ENCODE measurements at regions not wholly inside any gene's neighbourhood (a gene's known extent, or its start where the extent isn't known, plus 50 kb on each side); places are given as distances from the start of the nearest gene placed in this dataset.

DNA sequence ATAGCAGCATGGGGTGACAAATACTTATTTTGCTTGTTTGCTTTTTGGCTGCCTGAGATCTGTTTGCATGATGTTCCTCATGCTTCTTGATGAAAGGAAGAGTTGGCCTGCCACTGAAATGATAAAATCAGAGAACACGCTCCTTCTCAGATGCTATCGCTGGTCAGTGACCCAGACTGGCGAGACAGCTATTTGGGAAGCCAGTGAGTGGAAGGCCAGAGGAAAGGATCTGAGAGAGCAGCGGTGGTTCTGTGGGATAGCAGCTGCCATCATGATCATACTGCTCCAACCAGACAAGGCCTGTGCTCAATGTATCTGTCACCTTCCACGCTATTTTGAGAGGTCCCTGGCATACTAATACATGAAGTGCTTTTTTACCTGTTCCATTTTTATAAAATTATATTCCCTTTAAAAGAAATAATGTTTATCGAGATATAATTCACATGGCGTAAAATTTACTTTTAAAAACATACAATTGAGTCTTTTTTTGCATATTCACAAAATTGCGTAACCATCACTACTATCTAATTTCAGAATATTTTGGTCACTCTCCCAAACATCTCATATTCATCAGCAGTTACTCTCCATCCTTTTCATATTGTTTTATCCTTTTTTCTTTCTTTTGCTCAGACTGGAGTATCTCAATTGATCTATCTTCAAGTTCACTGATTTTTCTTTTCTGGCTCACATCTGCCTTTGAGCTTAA, 695.1 kb downstream of the TNS3 start:
- TF ChIP-seq, protein P1, sequence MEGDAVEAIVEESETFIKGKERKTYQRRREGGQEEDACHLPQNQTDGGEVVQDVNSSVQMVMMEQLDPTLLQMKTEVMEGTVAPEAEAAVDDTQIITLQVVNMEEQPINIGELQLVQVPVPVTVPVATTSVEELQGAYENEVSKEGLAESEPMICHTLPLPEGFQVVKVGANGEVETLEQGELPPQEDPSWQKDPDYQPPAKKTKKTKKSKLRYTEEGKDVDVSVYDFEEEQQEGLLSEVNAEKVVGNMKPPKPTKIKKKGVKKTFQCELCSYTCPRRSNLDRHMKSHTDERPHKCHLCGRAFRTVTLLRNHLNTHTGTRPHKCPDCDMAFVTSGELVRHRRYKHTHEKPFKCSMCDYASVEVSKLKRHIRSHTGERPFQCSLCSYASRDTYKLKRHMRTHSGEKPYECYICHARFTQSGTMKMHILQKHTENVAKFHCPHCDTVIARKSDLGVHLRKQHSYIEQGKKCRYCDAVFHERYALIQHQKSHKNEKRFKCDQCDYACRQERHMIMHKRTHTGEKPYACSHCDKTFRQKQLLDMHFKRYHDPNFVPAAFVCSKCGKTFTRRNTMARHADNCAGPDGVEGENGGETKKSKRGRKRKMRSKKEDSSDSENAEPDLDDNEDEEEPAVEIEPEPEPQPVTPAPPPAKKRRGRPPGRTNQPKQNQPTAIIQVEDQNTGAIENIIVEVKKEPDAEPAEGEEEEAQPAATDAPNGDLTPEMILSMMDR (IDR thresholded peaks at IDR 0.05; ENCODE audit: low read depth, low read length): no peak

DNA sequence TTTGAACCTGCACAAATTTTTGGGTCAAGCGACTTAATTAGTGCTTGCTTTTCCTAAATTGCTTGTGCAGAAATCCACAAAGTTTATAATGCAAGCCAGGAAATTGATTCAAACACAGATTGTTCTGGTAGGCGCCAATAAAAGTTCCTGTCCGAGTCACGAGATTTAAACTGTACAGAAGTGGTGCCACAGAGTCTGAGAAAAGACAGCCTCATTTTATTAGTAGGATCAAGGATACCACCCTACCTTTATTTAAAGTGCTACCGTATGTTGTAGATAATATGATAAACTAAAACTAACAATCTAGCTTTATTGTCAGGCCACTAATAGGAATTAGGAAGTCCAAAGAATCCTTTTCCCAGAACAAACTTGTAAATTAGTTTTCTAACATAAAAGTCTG, 696.7 kb downstream of the TNS3 start:
- no peak overlapping the region for H3K4me3 ChIP-seq (ENCODE audit: low read depth, low read length)
- TF ChIP-seq, protein P1 (IDR thresholded peaks at IDR 0.05; ENCODE audit: low read depth, low read length): no peak

More for the DNA sequence above, 695.1 kb downstream of the TNS3 start:
- H3K4me3 ChIP-seq (ENCODE audit: low read depth, low read length): no peak overlapping the region

DNA sequence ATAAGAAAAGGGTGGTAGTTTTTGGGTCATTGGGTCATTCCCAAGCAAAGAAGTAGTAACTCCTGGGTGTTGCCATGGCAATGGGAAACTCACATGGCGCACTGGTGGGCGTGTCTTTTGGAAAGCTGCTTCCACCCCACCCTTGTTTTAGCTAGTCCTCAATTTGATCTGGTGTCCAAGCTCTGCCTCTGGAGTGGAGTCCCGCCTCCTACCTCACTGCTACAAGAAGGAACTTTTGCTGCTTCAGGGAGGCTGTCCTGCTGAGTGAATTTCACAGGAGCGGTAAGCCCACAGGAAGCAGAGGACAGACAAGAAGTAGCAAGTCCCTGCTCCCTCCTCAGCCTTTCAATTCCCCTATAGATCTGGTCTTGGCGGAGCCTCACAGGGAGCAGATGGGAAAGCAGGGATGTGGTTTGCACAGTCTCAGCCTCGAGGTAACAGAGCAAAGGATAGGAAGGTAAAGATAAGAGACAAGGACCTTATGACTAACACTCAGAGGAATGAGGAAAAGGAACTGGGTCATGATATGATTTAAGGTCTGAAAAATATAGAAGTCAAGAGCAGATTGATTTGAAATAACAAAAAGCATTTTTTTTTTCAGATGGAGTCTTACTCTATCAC, 700.3 kb downstream of the TNS3 start:
- TF ChIP-seq, protein P1 (IDR thresholded peaks at IDR 0.05; ENCODE audit: low read depth, low read length): no peak

DNA sequence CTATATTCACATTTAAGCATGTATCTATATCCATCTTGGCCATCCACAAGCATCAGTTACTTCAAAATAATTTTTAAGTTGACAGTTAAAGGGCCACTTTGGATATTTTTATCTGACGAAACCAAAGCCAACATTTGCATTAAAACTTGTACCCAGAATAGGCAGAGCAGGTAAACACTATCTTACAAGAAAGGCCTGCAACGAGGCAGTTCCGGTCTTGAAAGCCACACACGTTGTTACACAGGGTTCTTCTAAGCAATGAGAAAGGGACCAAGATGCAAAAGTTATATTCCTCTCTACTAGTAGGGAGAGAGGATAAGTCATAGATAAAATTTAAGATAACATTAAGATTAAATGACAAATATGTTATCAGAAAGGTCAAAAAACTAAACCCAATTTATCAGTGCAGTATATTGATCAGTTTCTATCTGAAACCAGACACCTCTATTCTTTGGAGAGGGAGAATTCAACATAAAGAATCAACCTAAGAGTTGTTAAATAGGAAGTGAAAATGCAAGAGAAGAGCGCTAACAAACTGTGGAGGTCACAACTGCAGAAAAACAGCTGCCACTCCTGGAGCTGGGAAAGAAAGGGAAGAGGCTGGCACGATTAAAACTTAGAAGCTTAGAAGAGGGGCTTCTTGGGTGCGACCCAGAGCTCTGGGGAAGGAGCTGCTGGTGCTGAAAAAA, 701.3 kb downstream of the TNS3 start:
- H3K4me3 ChIP-seq (ENCODE audit: low read depth, low read length): no peak overlapping the region
- TF ChIP-seq, protein P1 (IDR thresholded peaks at IDR 0.05; ENCODE audit: low read depth, low read length): no peak

More for the DNA sequence above, 700.3 kb downstream of the TNS3 start:
- no peak overlapping the region for H3K4me3 ChIP-seq (ENCODE audit: low read depth, low read length)

DNA sequence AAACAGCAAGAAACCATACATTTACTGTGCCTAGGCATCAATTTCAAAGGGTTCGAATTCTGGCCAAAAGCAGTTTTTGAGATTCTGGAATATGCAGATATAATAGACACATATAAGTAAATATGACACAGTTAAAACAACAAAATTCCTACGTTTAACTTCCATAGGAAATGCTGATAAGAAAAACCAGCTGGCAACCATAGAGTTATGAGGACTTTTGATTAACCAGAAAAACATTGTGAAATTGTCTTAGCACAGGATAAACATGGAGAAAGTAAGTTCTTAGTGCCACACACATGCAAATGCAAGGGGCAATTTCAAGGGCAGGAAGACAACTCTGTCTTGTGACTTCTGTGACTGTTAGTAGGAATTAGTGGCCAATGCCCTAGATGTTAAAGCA, 702.1 kb downstream of the TNS3 start:
- H3K4me3 ChIP-seq (ENCODE audit: low read depth, low read length): no peak overlapping the region
- TF ChIP-seq, protein P1 (IDR thresholded peaks at IDR 0.05; ENCODE audit: low read depth, low read length): no peak

DNA sequence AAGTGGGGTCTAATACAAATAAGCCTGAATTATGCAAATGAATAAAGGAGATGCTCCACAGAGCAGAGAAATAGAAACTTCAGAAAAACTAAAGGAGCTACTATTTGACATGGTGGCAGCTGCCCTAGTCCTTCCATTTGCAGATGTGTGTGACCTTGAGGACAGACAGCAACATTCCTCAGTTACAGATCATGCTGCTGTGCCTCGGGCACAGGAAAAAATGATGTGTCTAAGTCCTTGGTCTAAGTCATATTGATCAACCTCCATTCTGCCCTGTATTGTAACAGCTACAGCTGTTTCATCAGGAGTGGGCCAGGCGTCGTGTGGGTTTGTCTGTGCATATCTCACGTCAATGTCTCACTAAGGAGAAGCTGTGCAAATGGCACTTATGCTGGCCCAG, 710.4 kb downstream of the TNS3 start:
- no peak overlapping the region for H3K4me3 ChIP-seq (ENCODE audit: low read depth, low read length)
- TF ChIP-seq, protein P1 (IDR thresholded peaks at IDR 0.05; ENCODE audit: low read depth, low read length): no peak

DNA sequence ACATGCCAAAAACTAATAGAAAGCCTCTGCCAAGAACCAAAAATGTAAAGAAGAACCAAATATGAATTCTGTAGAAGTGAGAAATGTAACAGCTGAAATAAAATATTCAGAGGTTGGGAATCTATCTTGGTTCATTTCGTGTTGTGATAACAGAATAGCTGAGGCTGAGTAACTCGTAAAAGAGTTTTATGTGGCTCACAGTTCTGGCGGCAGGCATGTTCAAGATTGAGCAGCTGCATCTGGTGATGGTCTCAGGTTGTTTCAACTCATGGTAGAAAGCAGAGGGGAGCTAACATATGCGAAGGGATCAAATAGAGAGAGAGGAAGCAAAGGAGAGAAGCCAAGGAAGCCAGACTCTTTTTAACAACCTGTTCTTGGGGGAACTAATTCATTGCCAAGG, 717.2 kb downstream of the TNS3 start:
- H3K4me3 ChIP-seq (ENCODE audit: low read depth, low read length): no peak overlapping the region
- TF ChIP-seq, protein P1 (IDR thresholded peaks at IDR 0.05; ENCODE audit: low read depth, low read length): no peak

All from WI38 (cell line).